K562 (cell line): ENCODE measurements at regions not wholly inside any gene's neighbourhood (a gene's known extent, or its start where the extent isn't known, plus 50 kb on each side); places are given as distances from the start of the nearest gene placed in this dataset.

Source experiments
- BRD4 ChIP-seq: fragments of 200-600 bp; sonication (generic); IDR thresholded peaks from 2 replicates; pipeline ENCODE4 v1.6.1; 2017; ENCODE audit warnings: inconsistent platforms
- C11orf30 ChIP-seq: fragments of 450-650 bp; IDR thresholded peaks from 2 replicates; pipeline ENCODE4 v1.6.1; 2016; ENCODE audit warnings: low read depth, mild to moderate bottlenecking
- CCAR2 ChIP-seq: fragments of 200-400 bp; formaldehyde crosslinking; IDR thresholded peaks from 2 replicates; pipeline ENCODE4 v1.6.1; 2017; ENCODE audit warnings: mild to moderate bottlenecking, low read depth, low read length
- ELF4 ChIP-seq: fragments of 450-650 bp; formaldehyde crosslinking; IDR thresholded peaks from 2 replicates; pipeline ENCODE4 v1.4.0; 2022; ENCODE audit warnings: missing genetic modification characterization
- ELK3 ChIP-seq: fragments of 450-650 bp; formaldehyde crosslinking; IDR thresholded peaks from 2 replicates; pipeline ENCODE4 v1.4.0; 2020; ENCODE audit warnings: mild to moderate bottlenecking
- GATA2 ChIP-seq: sonication (generic); formaldehyde crosslinking; IDR thresholded peaks from 2 replicates; pipeline ENCODE4 v1.4.0; 2020; ENCODE audit warnings: mild to moderate bottlenecking, missing genetic modification reagents
- JUND ChIP-seq, 2 experiments: IDR thresholded peaks; 2 replicates in 1 of 2; 3 replicates in 1 of 2; pipeline ENCODE4 v1.6.1; 2011; ENCODE audit warnings: borderline replicate concordance in 2 of 2, low read depth in 2 of 2, low read length in 2 of 2, improper control_type of control experiment in 1 of 2, missing biosample characterization in 1 of 2, missing genetic modification characterization in 1 of 2, missing genetic modification reagents in 1 of 2
- KDM2B ChIP-seq: fragments of 250-450 bp; sonication (Bioruptor Pico); IDR thresholded peaks from 2 replicates; pipeline ENCODE4 v1.8.0; 2021; ENCODE audit warnings: mild to moderate bottlenecking, moderate library complexity
- NCOA2 ChIP-seq, 2 experiments: fragments of 450-650 bp; IDR thresholded peaks; 2 replicates each; pipeline ENCODE4 v1.6.1; 2018; ENCODE audit warnings: mild to moderate bottlenecking in 2 of 2, moderate library complexity in 1 of 2; ENCODE audit not compliant: partially characterized antibody in 2 of 2
- NR2C1 ChIP-seq, 2 experiments: fragments of 450-650 bp; IDR thresholded peaks; 2 replicates each; pipeline ENCODE4 v1.6.1; 2017; ENCODE audit warnings: mild to moderate bottlenecking in 2 of 2, antibody characterized with exemption in 1 of 2, inconsistent platforms in 1 of 2, missing compliant biosample characterization in 1 of 2, missing genetic modification characterization in 1 of 2
- NR2C2 ChIP-seq, 2 experiments: fragments of 200-800 bp in 1 of 2; sonication (Bioruptor generic) in 1 of 2; sonication (generic) in 1 of 2; formaldehyde crosslinking in 1 of 2; IDR thresholded peaks; 2 replicates each; pipeline versions ENCODE4 v1.6.1 to v1.8.0; 2016 to 2022; ENCODE audit warnings: mild to moderate bottlenecking in 1 of 2, missing compliant biosample characterization in 1 of 2, missing genetic modification characterization in 1 of 2, missing genetic modification reagents in 1 of 2
- SMARCE1 ChIP-seq: fragments of 450-650 bp; IDR thresholded peaks from 2 replicates; pipeline ENCODE4 v1.7.1; 2016; ENCODE audit warnings: mild to moderate bottlenecking
- TBL1XR1 ChIP-seq, 2 experiments: IDR thresholded peaks; 2 replicates each; pipeline ENCODE4 v1.6.1; 2012; ENCODE audit warnings: improper control_type of control experiment in 2 of 2, low read length in 2 of 2, mild to moderate bottlenecking in 1 of 2
- TSC22D4 ChIP-seq: fragments of 450-650 bp; IDR thresholded peaks from 2 replicates; pipeline ENCODE4 v1.6.1; 2016; ENCODE audit warnings: missing genetic modification characterization, missing biosample characterization, control low read depth
- ZNF174 ChIP-seq: fragments of 250-450 bp; sonication (Bioruptor Pico); IDR thresholded peaks from 2 replicates; pipeline ENCODE4 v1.4.0; 2020; ENCODE audit warnings: mild to moderate bottlenecking
- ZNF592 ChIP-seq: fragments of 450-650 bp; IDR thresholded peaks from 2 replicates; pipeline ENCODE4 v1.6.1; 2017; ENCODE audit warnings: antibody characterized with exemption, mild to moderate bottlenecking
- ZNF77 ChIP-seq: fragments of 250-450 bp; sonication (Bioruptor Pico); IDR thresholded peaks from 2 replicates; pipeline ENCODE4 v1.5.0; 2020
- TF ChIP-seq, protein P1 (sequence below): fragments of 250-450 bp; sonication (Bioruptor Pico); IDR thresholded peaks from 2 replicates; pipeline ENCODE4 v1.4.0; 2020; ENCODE audit warnings: mild to moderate bottlenecking
- TF ChIP-seq, protein P2 (sequence below): sonication (generic); formaldehyde crosslinking; IDR thresholded peaks from 2 replicates; pipeline ENCODE4 v1.8.1; 2022; ENCODE audit warnings: missing genetic modification reagents

DNA sequence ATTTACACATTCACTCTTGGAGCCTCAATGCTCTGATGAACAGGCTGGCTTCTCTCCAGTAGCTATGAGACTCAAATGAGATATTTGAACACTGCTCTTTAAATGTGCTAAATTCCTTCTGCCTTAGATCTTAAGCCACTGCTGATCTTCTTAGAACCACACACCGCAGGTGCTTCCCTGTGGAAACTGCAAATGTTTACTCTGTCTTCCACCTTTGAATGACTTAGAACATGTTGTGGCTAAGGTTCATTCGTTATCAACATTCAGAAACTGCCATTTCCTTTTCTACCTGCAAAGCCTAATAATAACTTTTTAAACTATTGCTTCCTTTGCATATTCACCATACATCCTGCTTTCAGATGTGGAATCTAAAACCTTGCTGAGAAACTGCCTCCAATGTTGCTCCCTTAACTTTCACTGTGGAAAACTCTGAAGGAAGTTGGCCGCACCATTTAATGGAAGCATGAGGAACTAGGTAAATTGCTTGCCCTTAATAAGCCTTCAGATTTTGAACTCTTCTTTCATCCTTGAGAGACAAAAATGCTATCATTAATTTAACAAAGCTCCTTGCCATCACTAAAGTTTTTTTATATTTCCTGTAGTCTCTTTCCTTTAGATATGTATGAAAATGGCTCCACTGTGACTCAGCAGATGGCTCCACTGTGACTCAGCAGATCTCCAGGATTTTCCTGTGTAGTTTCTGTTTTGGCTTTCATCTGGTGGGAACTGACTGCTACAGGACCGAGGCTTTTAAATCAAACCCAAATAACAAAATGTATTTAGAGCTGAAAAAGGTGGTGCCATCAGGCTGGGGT, 143.8 kb downstream of the TNFSF18 start (continued):
- peak; percentile 60; the same call in 1 of the 2 replicates for TF ChIP-seq JUND (IDR thresholded peaks at IDR 0.05; ENCODE audit: borderline replicate concordance, low read depth, low read length)
- TF ChIP-seq JUND (tag; IDR thresholded peaks at IDR 0.05; ENCODE audit: borderline replicate concordance, low read depth, low read length), result peak; percentile 65; the same call in 2 of the 3 replicates
- TF ChIP-seq NR2C1 (IDR thresholded peaks at IDR 0.05), result no peak
- peak; percentile 68 for TF ChIP-seq NR2C1 (tag; IDR thresholded peaks at IDR 0.05)
- no peak for TF ChIP-seq ZNF174 (CRISPR knock-in tag)
- TF ChIP-seq, protein P1, sequence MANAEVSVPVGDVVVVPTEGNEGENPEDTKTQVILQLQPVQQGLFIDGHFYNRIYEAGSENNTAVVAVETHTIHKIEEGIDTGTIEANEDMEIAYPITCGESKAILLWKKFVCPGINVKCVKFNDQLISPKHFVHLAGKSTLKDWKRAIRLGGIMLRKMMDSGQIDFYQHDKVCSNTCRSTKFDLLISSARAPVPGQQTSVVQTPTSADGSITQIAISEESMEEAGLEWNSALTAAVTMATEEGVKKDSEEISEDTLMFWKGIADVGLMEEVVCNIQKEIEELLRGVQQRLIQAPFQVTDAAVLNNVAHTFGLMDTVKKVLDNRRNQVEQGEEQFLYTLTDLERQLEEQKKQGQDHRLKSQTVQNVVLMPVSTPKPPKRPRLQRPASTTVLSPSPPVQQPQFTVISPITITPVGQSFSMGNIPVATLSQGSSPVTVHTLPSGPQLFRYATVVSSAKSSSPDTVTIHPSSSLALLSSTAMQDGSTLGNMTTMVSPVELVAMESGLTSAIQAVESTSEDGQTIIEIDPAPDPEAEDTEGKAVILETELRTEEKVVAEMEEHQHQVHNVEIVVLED (CRISPR knock-in tag), result peak; percentile 10
- TF ChIP-seq ZNF77 (CRISPR knock-in tag), result no peak
- no peak for TF ChIP-seq NR2C2 (CRISPR knock-in tag; IDR thresholded peaks at IDR 0.05)
- TF ChIP-seq NR2C2 (tag; IDR thresholded peaks at IDR 0.05), result peak; percentile 59
- TF ChIP-seq CCAR2, result no peak
- TF ChIP-seq, protein P2, sequence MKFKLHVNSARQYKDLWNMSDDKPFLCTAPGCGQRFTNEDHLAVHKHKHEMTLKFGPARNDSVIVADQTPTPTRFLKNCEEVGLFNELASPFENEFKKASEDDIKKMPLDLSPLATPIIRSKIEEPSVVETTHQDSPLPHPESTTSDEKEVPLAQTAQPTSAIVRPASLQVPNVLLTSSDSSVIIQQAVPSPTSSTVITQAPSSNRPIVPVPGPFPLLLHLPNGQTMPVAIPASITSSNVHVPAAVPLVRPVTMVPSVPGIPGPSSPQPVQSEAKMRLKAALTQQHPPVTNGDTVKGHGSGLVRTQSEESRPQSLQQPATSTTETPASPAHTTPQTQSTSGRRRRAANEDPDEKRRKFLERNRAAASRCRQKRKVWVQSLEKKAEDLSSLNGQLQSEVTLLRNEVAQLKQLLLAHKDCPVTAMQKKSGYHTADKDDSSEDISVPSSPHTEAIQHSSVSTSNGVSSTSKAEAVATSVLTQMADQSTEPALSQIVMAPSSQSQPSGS (CRISPR knock-in tag), result no peak
- no peak for TF ChIP-seq GATA2
- 0 out of 2 replicates have a peak, but pooled peaks have one; percentile 47 for TF ChIP-seq BRD4
- TF ChIP-seq ELK3 (CRISPR knock-in tag), result no peak
- peak; percentile 99 for TF ChIP-seq C11orf30
- TF ChIP-seq ELF4 (CRISPR knock-in tag), result no peak
- no peak for TF ChIP-seq KDM2B
- TF ChIP-seq SMARCE1, result 0 out of 2 replicates have a peak, but pooled peaks have one; percentile 25
- TF ChIP-seq ZNF592, result peak; percentile 84
- no peak for TF ChIP-seq NCOA2 (IDR thresholded peaks at IDR 0.05; ENCODE audit: partially characterized antibody in 2 of 2)
- no peak for TF ChIP-seq TSC22D4
- peak in 1 of 2 experiments; percentile 21; a peak in 1 of 4 replicates for TF ChIP-seq TBL1XR1 (IDR thresholded peaks at IDR 0.05; ENCODE audit: low read length in 2 of 2)
